Activated T-helper 2 cell treated with anti-CD3 and anti-CD28 coated beads, Interferon-gamma antibody, Interleukin-2, Interleukin-4, amounts not matched to agents 10 μg/mL and 5 μg/mL and 100 μg/mL, durations not matched to agents 14 hours and 24 hours and 36 hours (primary cell): ENCODE measurements at regions not wholly inside any gene's neighbourhood (a gene's known extent, or its start where the extent isn't known, plus 50 kb on each side); places are given as distances from the start of the nearest gene placed in this dataset.

ENCODE experiments used
- DNase-seq: peaks from one replicate; pipeline ENCODE4 v3.0.0; 2021; ENCODE audit warnings: low spot score
- H3K27ac Mint-ChIP-seq: one replicate; pipeline ENCODE4 v1.8.0; 2021; ENCODE audit warnings: mixed read lengths
- H3K27me3 Mint-ChIP-seq: one replicate; pipeline ENCODE4 v1.8.0; 2021; ENCODE audit warnings: low read depth, mixed read lengths
- H3K36me3 Mint-ChIP-seq: one replicate; pipeline ENCODE4 v1.8.0; 2021; ENCODE audit warnings: low read depth, mixed read lengths
- H3K4me1 Mint-ChIP-seq: one replicate; pipeline ENCODE4 v1.8.0; 2021; ENCODE audit warnings: low read depth, mixed read lengths
- H3K4me3 Mint-ChIP-seq: one replicate; pipeline ENCODE4 v1.8.0; 2021; ENCODE audit warnings: low read depth, mild to moderate bottlenecking, moderate library complexity, mixed read lengths
- H3K9me3 Mint-ChIP-seq: one replicate; pipeline ENCODE4 v1.8.0; 2021; ENCODE audit warnings: mixed read lengths
- intact Hi-C: fragments of 100-400 bp; cut with micrococcal nuclease; formaldehyde crosslinking; loops from one replicate; pipeline ENCODE4 v1.15.1; 2023

GRCh38 chr3:81394651-81395524 is 366.6 kb downstream of the GBE1 start:
- DNase-seq: no peak
- Mint-ChIP-seq H3K27me3 (no peaks in the 10 kb centered on the region), H3K9me3 (no peaks in the 10 kb centered on the region), H3K4me1 (no peaks in the 10 kb centered on the region), H3K27ac (no peak overlapping the region), H3K4me3 (no peak overlapping the region), H3K36me3 (no peaks in the 10 kb centered on the region)
- intact Hi-C loops: no loop called here

GRCh38 chr3:81393251-81393650 is 368.2 kb downstream of the GBE1 start:
- H3K27me3 Mint-ChIP-seq: no peaks in the 10 kb centered on the region
- H3K36me3 Mint-ChIP-seq: no peaks in the 10 kb centered on the region
- no peaks in the 10 kb centered on the region for H3K9me3 Mint-ChIP-seq
- H3K4me1 Mint-ChIP-seq: no peaks in the 10 kb centered on the region
- intact Hi-C loops: no loop called here
- no peak overlapping the region for H3K4me3 Mint-ChIP-seq
- no peak overlapping the region for H3K27ac Mint-ChIP-seq
- DNase-seq: no peak

- H3K4me1 Mint-ChIP-seq: no peaks in the 10 kb centered on the region
- no peaks in the 10 kb centered on the region for H3K27me3 Mint-ChIP-seq
- intact Hi-C loops: no loop called here
- H3K4me3 Mint-ChIP-seq: no peak overlapping the region
- no peaks in the 10 kb centered on the region for H3K36me3 Mint-ChIP-seq
- DNase-seq: no peak
- H3K9me3 Mint-ChIP-seq: no peaks in the 10 kb centered on the region
- no peak overlapping the region for H3K27ac Mint-ChIP-seq
Observed at GRCh38 chr3:81390796-81391195, 370.6 kb downstream of the GBE1 start.

GRCh38 chr3:81388191-81388590 is 373.3 kb downstream of the GBE1 start:
- DNase-seq: no peak
- Mint-ChIP-seq H3K9me3 (no peaks in the 10 kb centered on the region), H3K36me3 (no peaks in the 10 kb centered on the region), H3K27me3 (no peaks in the 10 kb centered on the region), H3K27ac (no peak overlapping the region), H3K4me1 (no peaks in the 10 kb centered on the region), H3K4me3 (no peak overlapping the region)
- intact Hi-C loops: no loop called here

- Mint-ChIP-seq H3K4me3 (no peak overlapping the region), H3K36me3 (no peaks in the 10 kb centered on the region), H3K4me1 (no peaks in the 10 kb centered on the region), H3K9me3 (peaks cover 3% of the 10 kb centered on the region), H3K27me3 (no peaks in the 10 kb centered on the region), H3K27ac (no peak overlapping the region)
- DNase-seq: no peak
- intact Hi-C loops: no loop called here
Observed at GRCh38 chr3:81382470-81382869, 379.0 kb downstream of the GBE1 start.

GRCh38 chr3:81380234-81380633 is 381.2 kb downstream of the GBE1 start:
- no peak for DNase-seq
- Mint-ChIP-seq H3K27me3 (no peaks in the 10 kb centered on the region), H3K36me3 (no peaks in the 10 kb centered on the region), H3K27ac (no peak overlapping the region), H3K4me1 (no peaks in the 10 kb centered on the region), H3K4me3 (no peak overlapping the region), H3K9me3 (peaks cover 3% of the 10 kb centered on the region)
- intact Hi-C loops: no loop called here

GRCh38 chr3:81378552-81379293 is 382.7 kb downstream of the GBE1 start:
- H3K9me3 Mint-ChIP-seq: peaks cover 7% of the 10 kb centered on the region
- H3K27ac Mint-ChIP-seq: no peak overlapping the region
- no peak for DNase-seq
- no peaks in the 10 kb centered on the region for H3K4me1 Mint-ChIP-seq
- no peak overlapping the region for H3K4me3 Mint-ChIP-seq
- intact Hi-C loops: no loop called here
- no peaks in the 10 kb centered on the region for H3K36me3 Mint-ChIP-seq
- H3K27me3 Mint-ChIP-seq: no peaks in the 10 kb centered on the region

- intact Hi-C loops: no loop called here
- no peak overlapping the region for H3K27ac Mint-ChIP-seq
- H3K9me3 Mint-ChIP-seq: peaks cover 4% of the 10 kb centered on the region
- no peak overlapping the region for H3K4me3 Mint-ChIP-seq
- no peaks in the 10 kb centered on the region for H3K4me1 Mint-ChIP-seq
- H3K36me3 Mint-ChIP-seq: no peaks in the 10 kb centered on the region
- no peak for DNase-seq
- H3K27me3 Mint-ChIP-seq: no peaks in the 10 kb centered on the region
Observed at GRCh38 chr3:81375921-81376320, 385.5 kb downstream of the GBE1 start.

- no peaks in the 10 kb centered on the region for H3K9me3 Mint-ChIP-seq
- DNase-seq: no peak
- H3K36me3 Mint-ChIP-seq: no peaks in the 10 kb centered on the region
- H3K27ac Mint-ChIP-seq: no peak overlapping the region
- no peaks in the 10 kb centered on the region for H3K4me1 Mint-ChIP-seq
- no peak overlapping the region for H3K4me3 Mint-ChIP-seq
- intact Hi-C loops: no loop called here
- H3K27me3 Mint-ChIP-seq: no peaks in the 10 kb centered on the region
Observed at GRCh38 chr3:81364411-81364810, 397.0 kb downstream of the GBE1 start.

GRCh38 chr3:81363816-81364215 is 397.6 kb downstream of the GBE1 start:
- H3K9me3 Mint-ChIP-seq: no peaks in the 10 kb centered on the region
- H3K4me3 Mint-ChIP-seq: no peak overlapping the region
- DNase-seq: no peak
- intact Hi-C loops: no loop called here
- no peak overlapping the region for H3K27ac Mint-ChIP-seq
- H3K36me3 Mint-ChIP-seq: no peaks in the 10 kb centered on the region
- no peaks in the 10 kb centered on the region for H3K27me3 Mint-ChIP-seq
- H3K4me1 Mint-ChIP-seq: no peaks in the 10 kb centered on the region

- H3K36me3 Mint-ChIP-seq: no peaks in the 10 kb centered on the region
- DNase-seq: no peak
- H3K4me3 Mint-ChIP-seq: no peak overlapping the region
- H3K27ac Mint-ChIP-seq: no peak overlapping the region
- H3K27me3 Mint-ChIP-seq: no peaks in the 10 kb centered on the region
- peaks cover 6% of the 10 kb centered on the region for H3K9me3 Mint-ChIP-seq
- H3K4me1 Mint-ChIP-seq: no peaks in the 10 kb centered on the region
- intact Hi-C loops: no loop called here
Observed at GRCh38 chr3:81354119-81354518, 407.3 kb downstream of the GBE1 start.

GRCh38 chr3:81352867-81353266 is 408.6 kb downstream of the GBE1 start:
- Mint-ChIP-seq H3K36me3 (no peaks in the 10 kb centered on the region), H3K9me3 (peaks cover 6% of the 10 kb centered on the region), H3K27me3 (no peaks in the 10 kb centered on the region), H3K4me1 (no peaks in the 10 kb centered on the region), H3K4me3 (no peak overlapping the region), H3K27ac (no peak overlapping the region)
- intact Hi-C loops: no loop called here
- no peak for DNase-seq

GRCh38 chr3:81349816-81350340 is 411.6 kb downstream of the GBE1 start:
- no peak overlapping the region for H3K4me3 Mint-ChIP-seq
- DNase-seq: no peak
- no peaks in the 10 kb centered on the region for H3K4me1 Mint-ChIP-seq
- no peak overlapping the region for H3K27ac Mint-ChIP-seq
- no peaks in the 10 kb centered on the region for H3K36me3 Mint-ChIP-seq
- H3K27me3 Mint-ChIP-seq: no peaks in the 10 kb centered on the region
- H3K9me3 Mint-ChIP-seq: no peaks in the 10 kb centered on the region
- intact Hi-C loops: no loop called here
